DMS53 treated with DMSO at 0.1 percent for 48 hours (cell line): ENCODE measurements at regions not wholly inside any gene's neighbourhood (a gene's known extent, or its start where the extent isn't known, plus 50 kb on each side); places are given as distances from the start of the nearest gene placed in this dataset.

ENCODE experiments used
- DNase-seq: peaks from one replicate; lab custom pipeline; 2025; ENCODE audit not compliant: unreplicated experiment; lab: John Stamatoyannopoulos, UW

- no peak for DNase-seq
Measured at GRCh38 chr10:124288486-124288885, 130.2 kb downstream of the OAT start.

- DNase-seq = no peak
Measured at GRCh38 chr10:124287791-124288190, 130.9 kb downstream of the OAT start.

GRCh38 chr10:124287071-124287685 is 131.5 kb downstream of the OAT start:
- DNase-seq = no peak

- no peak for DNase-seq
Measured at GRCh38 chr10:124286621-124287020, 132.1 kb downstream of the OAT start.

GRCh38 chr10:124285587-124286527 is 132.9 kb downstream of the OAT start:
- DNase-seq = no peak

- DNase-seq = no peak
Measured at GRCh38 chr10:124283949-124284250, 134.8 kb downstream of the OAT start.

- no peak for DNase-seq
Measured at GRCh38 chr10:124283215-124283948, 135.3 kb downstream of the OAT start.

GRCh38 chr10:124282326-124282725 is 136.4 kb downstream of the OAT start:
- DNase-seq = no peak

GRCh38 chr10:124281666-124282065 is 137.1 kb downstream of the OAT start:
- no peak for DNase-seq

GRCh38 chr10:124280916-124281315 is 137.8 kb downstream of the OAT start:
- DNase-seq = no peak

GRCh38 chr10:124279882-124280281 is 138.8 kb downstream of the OAT start:
- DNase-seq = no peak

- no peak for DNase-seq
Measured at GRCh38 chr10:124279298-124279697, 139.4 kb downstream of the OAT start.

- DNase-seq = no peak
Measured at GRCh38 chr10:124278356-124278755, 140.4 kb downstream of the OAT start.

GRCh38 chr10:124273141-124273540 is 145.6 kb downstream of the OAT start:
- DNase-seq = no peak

GRCh38 chr10:124271676-124272075 is 147.0 kb downstream of the OAT start:
- DNase-seq = no peak

- DNase-seq = no peak
Measured at GRCh38 chr10:124270530-124271327, 148.0 kb downstream of the OAT start.

- DNase-seq = no peak
Measured at GRCh38 chr10:124268976-124269375, 149.7 kb downstream of the OAT start.

- no peak for DNase-seq
Measured at GRCh38 chr10:124267911-124268549, 150.7 kb downstream of the OAT start.

- no peak for DNase-seq
Measured at GRCh38 chr10:124267231-124267885, 151.4 kb downstream of the OAT start.
